WERI-Rb-1 (cell line): ENCODE measurements at regions not wholly inside any gene's neighbourhood (a gene's known extent, or its start where the extent isn't known, plus 50 kb on each side); places are given as distances from the start of the nearest gene placed in this dataset.

Experiments
- DNase-seq: peaks from one replicate; pipeline ENCODE4 v3.0.0-alpha.2; 2020
- H3K27ac ChIP-seq: fragments of 250-450 bp; sonication (Bioruptor Pico); 2 replicates; pipeline ENCODE4 v1.5.1; 2020; ENCODE audit warnings: mild to moderate bottlenecking, moderate library complexity
- H3K27me3 ChIP-seq: fragments of 250-450 bp; sonication (Bioruptor Pico); 2 replicates; pipeline ENCODE4 v1.5.1; 2021; ENCODE audit warnings: mild to moderate bottlenecking, low read depth, moderate library complexity; ENCODE audit not compliant: insufficient read depth, severe bottlenecking
- H3K36me3 ChIP-seq: fragments of 250-450 bp; sonication (Bioruptor Pico); 2 replicates; pipeline ENCODE4 v1.5.1; 2020; ENCODE audit warnings: mild to moderate bottlenecking, moderate library complexity
- H3K4me3 ChIP-seq: 2 replicates; pipeline ENCODE4 v1.5.1; 2011; ENCODE audit warnings: low read depth, mild to moderate bottlenecking, control low read depth, low read length
- H3K9me3 ChIP-seq: fragments of 250-450 bp; sonication (Bioruptor Pico); 2 replicates; pipeline ENCODE4 v1.5.1; 2021; ENCODE audit warnings: mild to moderate bottlenecking, moderate library complexity; ENCODE audit not compliant: severe bottlenecking
- CTCF ChIP-seq: IDR thresholded peaks from 2 replicates; pipeline ENCODE4 v1.5.1; 2011; ENCODE audit warnings: low read depth, mild to moderate bottlenecking, control low read depth, inconsistent platforms, low read length

- no peak for DNase-seq
- Histone ChIP-seq H3K9me3 (peaks cover 2% of the 10 kb centered on the region), H3K27me3 (no peaks in the 10 kb centered on the region), H3K27ac (no peak overlapping the region), H3K36me3 (no peaks in the 10 kb centered on the region), H3K4me3 (no peak overlapping the region)
- no peak for TF ChIP-seq CTCF
These were observed 392.8 kb downstream of the GPM6A start for GRCh38 chr4:175419236-175419718.

DNA sequence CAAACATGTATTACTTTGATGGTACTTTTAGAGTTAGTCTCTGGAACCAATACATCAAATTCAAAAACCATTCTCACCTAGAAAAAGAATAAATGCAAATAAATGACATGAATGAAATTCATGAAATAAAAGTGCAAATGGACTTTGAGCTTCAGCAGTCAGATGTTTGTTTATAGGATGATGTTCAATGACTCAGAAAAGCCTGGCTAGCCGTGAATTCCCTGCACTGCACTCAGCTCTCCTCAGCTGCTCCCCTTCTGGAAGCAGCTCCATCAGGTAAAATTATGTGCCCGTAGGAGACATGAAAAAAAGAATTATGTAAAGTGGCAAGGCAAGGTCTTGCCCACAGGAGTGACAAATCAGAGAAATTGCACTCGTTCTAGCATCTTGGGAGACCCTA lies 390.6 kb downstream of the GPM6A start:
- no peaks in the 10 kb centered on the region for H3K27me3 ChIP-seq
- H3K27ac ChIP-seq = no peak overlapping the region
- DNase-seq = no peak
- no peaks in the 10 kb centered on the region for H3K9me3 ChIP-seq
- H3K36me3 ChIP-seq = no peaks in the 10 kb centered on the region
- no peak for TF ChIP-seq CTCF
- H3K4me3 ChIP-seq = no peak overlapping the region

- no peak for TF ChIP-seq CTCF
- no peak for DNase-seq
- H3K9me3 ChIP-seq = no peaks in the 10 kb centered on the region
- no peak overlapping the region for H3K4me3 ChIP-seq
- no peaks in the 10 kb centered on the region for H3K36me3 ChIP-seq
- H3K27me3 ChIP-seq = no peaks in the 10 kb centered on the region
- H3K27ac ChIP-seq = no peak overlapping the region
These were observed 389.7 kb downstream of the GPM6A start for GRCh38 chr4:175422331-175422730.

DNA sequence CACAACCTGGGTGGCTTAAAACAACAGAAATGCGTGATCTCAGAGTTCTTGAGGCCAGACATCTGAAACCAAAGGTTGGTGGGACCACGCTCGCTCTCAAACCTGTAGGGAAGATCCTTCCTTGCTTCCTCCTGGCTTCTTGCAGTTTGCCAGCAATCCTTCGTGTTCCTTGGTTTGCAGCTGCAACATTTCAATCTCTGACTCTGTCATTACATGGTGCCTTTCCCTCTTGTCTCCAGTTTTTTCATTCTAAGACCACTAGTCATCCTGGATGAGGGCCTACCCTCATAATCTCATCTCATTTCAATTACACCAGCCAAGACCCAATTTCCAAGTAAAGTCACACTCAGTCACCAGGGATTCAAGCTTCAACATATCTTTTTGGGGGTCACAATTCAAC lies 388.0 kb downstream of the GPM6A start:
- H3K9me3 ChIP-seq = no peaks in the 10 kb centered on the region
- no peak overlapping the region for H3K27ac ChIP-seq
- H3K4me3 ChIP-seq = no peak overlapping the region
- no peaks in the 10 kb centered on the region for H3K27me3 ChIP-seq
- no peak for TF ChIP-seq CTCF
- H3K36me3 ChIP-seq = no peaks in the 10 kb centered on the region
- DNase-seq = no peak

DNA sequence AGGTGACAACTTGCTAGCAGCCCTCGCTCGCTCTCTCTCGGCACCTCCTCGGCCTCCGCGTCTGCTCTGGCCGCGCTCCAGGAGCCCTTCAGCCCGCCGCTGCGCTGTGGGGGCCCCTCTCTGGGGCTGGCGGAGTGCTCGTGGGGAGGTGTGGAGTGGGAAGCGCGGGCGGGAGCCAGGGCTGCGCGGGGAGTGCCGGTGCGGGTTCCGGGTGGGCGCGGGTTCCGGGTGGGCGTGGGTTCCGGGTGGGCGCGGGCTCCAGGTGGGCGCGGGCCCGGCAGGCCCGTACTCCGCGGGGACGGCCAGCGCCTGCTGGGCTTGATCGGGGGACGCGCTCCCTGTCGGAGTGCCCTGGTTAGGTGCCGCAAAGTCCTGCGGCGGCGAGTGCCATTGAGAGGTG lies 384.3 kb downstream of the GPM6A start:
- no peak for TF ChIP-seq CTCF
- Histone ChIP-seq H3K4me3 (no peak overlapping the region), H3K9me3 (no peaks in the 10 kb centered on the region), H3K27me3 (no peaks in the 10 kb centered on the region), H3K36me3 (no peaks in the 10 kb centered on the region), H3K27ac (no peak overlapping the region)
- no peak for DNase-seq

DNA sequence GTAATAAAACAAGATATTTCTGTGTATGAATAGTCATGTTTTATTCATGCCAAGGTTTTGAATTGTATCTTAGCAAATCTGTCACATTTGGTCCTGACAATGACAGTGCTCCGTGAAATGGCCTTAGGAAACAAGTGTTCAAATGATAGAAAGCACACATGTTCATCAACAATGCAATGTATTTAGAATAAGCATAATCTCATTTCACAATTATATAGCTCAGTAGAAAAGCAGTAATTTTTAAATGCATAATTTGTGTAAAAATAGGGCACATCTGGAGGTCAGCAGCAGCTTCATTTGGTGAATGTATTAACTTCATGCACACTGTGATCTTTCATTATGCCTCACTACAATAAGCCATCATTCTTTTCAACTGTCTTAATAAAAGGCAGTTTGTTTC lies 380.4 kb downstream of the GPM6A start:
- no peak for DNase-seq
- Histone ChIP-seq H3K36me3 (no peaks in the 10 kb centered on the region), H3K4me3 (no peak overlapping the region), H3K9me3 (no peaks in the 10 kb centered on the region), H3K27ac (no peak overlapping the region), H3K27me3 (no peaks in the 10 kb centered on the region)
- TF ChIP-seq CTCF = no peak
